SK-N-SH (cell line): ENCODE measurements at regions not wholly inside any gene's neighbourhood (a gene's known extent, or its start where the extent isn't known, plus 50 kb on each side); places are given as distances from the start of the nearest gene placed in this dataset.

Experiments used
- CTCF ChIA-PET: fragments of 300-600, 350-600 bp; formaldehyde crosslinking; extraction: SDS; loops from one replicate; lab custom pipeline; 2021; lab: Yijun Ruan, JAX
- POLR2A ChIA-PET: fragments of 350-600 bp; sonication (Branson Sonifier 250); formaldehyde crosslinking; extraction: SDS; loops from one replicate; lab custom pipeline; 2020; ENCODE audit warnings: antibody characterized with exemption, inconsistent platforms; lab: Yijun Ruan, JAX
- DNase-seq: peaks from one replicate; pipeline ENCODE4 v3.0.0; 2012
- H2AFZ ChIP-seq: fragments of 200-600 bp; sonication (generic); 2 replicates; pipeline ENCODE4 v1.8.1; 2016; ENCODE audit warnings: antibody characterized with exemption, mild to moderate bottlenecking, low read depth
- H3F3A ChIP-seq: fragments of 200-600 bp; sonication (generic); replicated peaks from 2 replicates; pipeline ENCODE3; 2016; ENCODE audit warnings: antibody characterized with exemption, mild to moderate bottlenecking; ENCODE audit not compliant: insufficient read depth
- H3K27ac ChIP-seq, 2 experiments: fragments of 200-500 bp in 1 of 2; fragments of 200-600 bp in 1 of 2; sonication (Bioruptor generic) in 1 of 2; sonication (generic), shearing (Covaris generic) in 1 of 2; 2 replicates each; pipeline versions ENCODE4 v1.5.1 to v1.6.1; 2014 to 2016; ENCODE audit warnings: low read depth in 2 of 2, inconsistent platforms in 1 of 2, low read length in 1 of 2, mild to moderate bottlenecking in 1 of 2, mixed read lengths in 1 of 2
- H3K27me3 ChIP-seq: fragments of 200-600 bp; sonication (generic), shearing (Covaris generic); 2 replicates; pipeline ENCODE4 v1.6.1; 2016; ENCODE audit warnings: mixed run types; ENCODE audit not compliant: insufficient read depth
- H3K36me3 ChIP-seq, 2 experiments: fragments of 200-500 bp in 1 of 2; fragments of 200-600 bp in 1 of 2; sonication (Bioruptor generic) in 1 of 2; sonication (generic) in 1 of 2; replicated peaks in 1 of 2; 2 replicates each; pipeline versions ENCODE3 to v1.5.1; 2014 to 2016; ENCODE audit warnings: low read length in 1 of 2, mild to moderate bottlenecking in 1 of 2; ENCODE audit not compliant: insufficient read depth in 2 of 2, control insufficient read depth in 1 of 2
- H3K4me1 ChIP-seq, 2 experiments: fragments of 200-500 bp in 1 of 2; fragments of 200-600 bp in 1 of 2; sonication (Bioruptor generic) in 1 of 2; sonication (generic), shearing (Covaris generic) in 1 of 2; 2 replicates each; pipeline versions ENCODE4 v1.5.1 to v1.6.1; 2014 to 2016; ENCODE audit warnings: low read depth in 1 of 2, low read length in 1 of 2, mixed run types in 1 of 2; ENCODE audit not compliant: insufficient read depth in 2 of 2, control insufficient read depth in 1 of 2
- H3K4me2 ChIP-seq: fragments of 200-600 bp; sonication (generic), shearing (Covaris generic); 2 replicates; pipeline ENCODE4 v1.6.1; 2017; ENCODE audit warnings: mixed run types
- H3K4me3 ChIP-seq, 2 experiments: fragments of 200-500 bp in 1 of 2; fragments of 200-600 bp in 1 of 2; sonication (Bioruptor generic) in 1 of 2; sonication (generic), shearing (Covaris generic) in 1 of 2; 2 replicates each; pipeline versions ENCODE4 v1.5.1 to v1.8.1; 2014 to 2016; ENCODE audit warnings: low read depth in 2 of 2, inconsistent platforms in 1 of 2, low read length in 1 of 2, mild to moderate bottlenecking in 1 of 2, mixed read lengths in 1 of 2, moderate library complexity in 1 of 2
- H3K79me2 ChIP-seq: fragments of 200-600 bp; sonication (generic); 2 replicates; pipeline ENCODE4 v1.8.1; 2017; ENCODE audit warnings: mild to moderate bottlenecking; ENCODE audit not compliant: insufficient read depth
- H3K9ac ChIP-seq: fragments of 200-600 bp; sonication (generic); 2 replicates; pipeline ENCODE4 v1.6.1; 2017; ENCODE audit warnings: mixed run types
- H3K9me2 ChIP-seq: fragments of 200-600 bp; sonication (generic); 2 replicates; pipeline ENCODE4 v1.6.1; 2017; ENCODE audit warnings: mixed run types
- H3K9me3 ChIP-seq: fragments of 200-600 bp; sonication (generic); 2 replicates; pipeline ENCODE4 v1.6.1; 2017; ENCODE audit warnings: mixed run types, mild to moderate bottlenecking, moderate library complexity
- H4K20me1 ChIP-seq: fragments of 200-600 bp; sonication (generic); 2 replicates; pipeline ENCODE4 v1.6.1; 2017; ENCODE audit warnings: mild to moderate bottlenecking, mixed run types; ENCODE audit not compliant: insufficient read depth
- CHD2 ChIP-seq: fragments of 150-350 bp; IDR thresholded peaks from 2 replicates; pipeline ENCODE4 v1.6.1; 2018; ENCODE audit warnings: low read length; ENCODE audit not compliant: partially characterized antibody
- EP300 ChIP-seq, 2 experiments: IDR thresholded peaks; 2 replicates each; pipeline versions ENCODE4 v1.4.0 to v1.6.1; 2012; ENCODE audit warnings: borderline replicate concordance in 1 of 2, low read depth in 1 of 2, low read length in 1 of 2
- EZH2phosphoT487 ChIP-seq: fragments of 200-600 bp; sonication (generic); IDR thresholded peaks from 2 replicates; pipeline ENCODE4 v1.6.1; 2017; ENCODE audit warnings: low read depth, mixed run types, mild to moderate bottlenecking, antibody characterized with exemption, moderate library complexity, borderline replicate concordance
- FOSL2 ChIP-seq: IDR thresholded peaks from 2 replicates; pipeline ENCODE4 v1.4.0; 2012; ENCODE audit warnings: low read depth, mild to moderate bottlenecking, moderate library complexity, borderline replicate concordance
- FOXM1 ChIP-seq: IDR thresholded peaks from 2 replicates; pipeline ENCODE4 v1.4.0; 2012; ENCODE audit warnings: low read depth, mild to moderate bottlenecking
- GABPA ChIP-seq: IDR thresholded peaks from 2 replicates; pipeline ENCODE4 v1.4.0; 2012; ENCODE audit warnings: low read depth, mild to moderate bottlenecking
- GATA2 ChIP-seq: sonication (generic); formaldehyde crosslinking; IDR thresholded peaks from 2 replicates; pipeline ENCODE4 v1.5.0; 2020; ENCODE audit warnings: mild to moderate bottlenecking, missing genetic modification reagents
- JUND ChIP-seq: IDR thresholded peaks from 2 replicates; pipeline ENCODE4 v1.4.0; 2012
- MAX ChIP-seq: IDR thresholded peaks from 2 replicates; pipeline ENCODE4 v1.4.0; 2012; ENCODE audit warnings: low read depth
- MEF2A ChIP-seq: IDR thresholded peaks from 2 replicates; pipeline ENCODE4 v1.4.0; 2012; ENCODE audit warnings: low read depth, borderline replicate concordance
- MXI1 ChIP-seq: IDR thresholded peaks from 2 replicates; pipeline ENCODE4 v1.6.1; 2012; ENCODE audit warnings: mild to moderate bottlenecking, low read depth, low read length, improper control_type of control experiment
- NFIC ChIP-seq: IDR thresholded peaks from 2 replicates; pipeline ENCODE4 v1.4.0; 2012; ENCODE audit warnings: borderline replicate concordance
- NRF1 ChIP-seq: IDR thresholded peaks from 2 replicates; pipeline ENCODE4 v1.6.1; 2012; ENCODE audit warnings: low read depth, mild to moderate bottlenecking, low read length
- PBX3 ChIP-seq: IDR thresholded peaks from 2 replicates; pipeline ENCODE4; 2012
- POLR2AphosphoS5 ChIP-seq: IDR thresholded peaks from 2 replicates; pipeline ENCODE4 v1.6.1; 2012; ENCODE audit warnings: low read depth, low read length
- RFX5 ChIP-seq: IDR thresholded peaks from 2 replicates; pipeline ENCODE4 v1.6.1; 2012; ENCODE audit warnings: mild to moderate bottlenecking, improper control_type of control experiment, low read length
- SIN3A ChIP-seq: IDR thresholded peaks from 2 replicates; pipeline ENCODE4 v1.6.1; 2012; ENCODE audit warnings: low read depth, mild to moderate bottlenecking, low read length, moderate library complexity, borderline replicate concordance
- TCF12 ChIP-seq: IDR thresholded peaks from 2 replicates; pipeline ENCODE4 v1.4.0; 2012
- USF1 ChIP-seq: IDR thresholded peaks from 2 replicates; pipeline ENCODE4 v1.4.0; 2012; ENCODE audit warnings: low read depth, borderline replicate concordance
- USF2 ChIP-seq: fragments of 150-350 bp; IDR thresholded peaks from 2 replicates; pipeline ENCODE4 v1.6.1; 2017; ENCODE audit warnings: antibody characterized with exemption, low read length, low read depth, borderline replicate concordance
- YY1 ChIP-seq: IDR thresholded peaks from 2 replicates; pipeline ENCODE4 v1.4.0; 2012; ENCODE audit warnings: low read depth, mild to moderate bottlenecking
- WGBS: methylation state at CpG from one replicate; pipeline ENCODE4 v1.1.6; 2017; ENCODE audit warnings: low lambda C conversion rate; 5-methylcytosine and 5-hydroxymethylcytosine counted together

- Histone ChIP-seq H3K4me3 (no peak overlapping the region), H3F3A (no peaks in the 10 kb centered on the region), H3K36me3 (no peaks in the 10 kb centered on the region), H4K20me1 (no peaks in the 10 kb centered on the region), H3K9me3 (no peaks in the 10 kb centered on the region), H2AFZ (no peak overlapping the region), H3K4me2 (no peak overlapping the region), H3K79me2 (no peaks in the 10 kb centered on the region), H3K27ac (no peak overlapping the region), H3K4me1 (no peaks in the 10 kb centered on the region), H3K27me3 (no peaks in the 10 kb centered on the region), H3K9ac (no peak overlapping the region), H3K9me2 (no peaks in the 10 kb centered on the region)
- ChIA-PET CTCF (no interaction called here), POLR2A (no interaction called here)
- DNase-seq = no peak
- no peak for TF ChIP-seq NRF1
- WGBS = 92% methylated on average over 4 of the region's 4 CpGs
These were observed 233.1 kb upstream of the KLF6 start for GRCh38 chr10:4018054-4018511.

- Histone ChIP-seq H4K20me1 (no peaks in the 10 kb centered on the region), H3F3A (no peaks in the 10 kb centered on the region), H3K9me2 (no peaks in the 10 kb centered on the region), H3K36me3 (no peaks in the 10 kb centered on the region), H3K4me3 (no peak overlapping the region), H3K27ac (no peak overlapping the region), H3K9me3 (no peaks in the 10 kb centered on the region), H2AFZ (no peak overlapping the region), H3K79me2 (no peaks in the 10 kb centered on the region), H3K9ac (no peak overlapping the region)
- TF ChIP-seq MEF2A (no peak), SIN3A (no peak), EP300 (IDR thresholded peaks at IDR 0.05; ENCODE audit: borderline replicate concordance in 1 of 2, low read depth in 1 of 2, low read length in 1 of 2) (no peak), FOXM1 (no peak), TCF12 (no peak), JUND (no peak), USF2 (no peak), GABPA (no peak), FOSL2 (no peak), YY1 (no peak), CHD2 (no peak), POLR2AphosphoS5 (no peak), NFIC (no peak), MAX (no peak), PBX3 (no peak), GATA2 (CRISPR knock-in tag) (no peak), MXI1 (no peak), EZH2phosphoT487 (no peak), USF1 (no peak), RFX5 (no peak)
- TF ChIP-seq, all 33 proteins: peak for 0
- DNase-seq = no peak
- WGBS = 85% methylated on average over 8 of the region's 8 CpGs
- ChIA-PET CTCF (no interaction called here), POLR2A (no interaction called here)
- Histone ChIP-seq H3K27me3 (no peaks in the 10 kb centered on the region), H3K4me1 (no peaks in the 10 kb centered on the region), H3K4me2 (no peak overlapping the region)
These were observed 232.3 kb upstream of the KLF6 start for GRCh38 chr10:4017336-4017735.
